ENCODE measurements at regions not wholly inside any gene's neighbourhood (a gene's known extent, or its start where the extent isn't known, plus 50 kb on each side); places are given as distances from the start of the nearest gene placed in this dataset.

GRCh38 chr12:69129564-69129963, 109.8 kb upstream of the CPSF6 start:
- no peak for DNase-seq (ENCODE audit: low read depth in 2 of 2)

DNA sequence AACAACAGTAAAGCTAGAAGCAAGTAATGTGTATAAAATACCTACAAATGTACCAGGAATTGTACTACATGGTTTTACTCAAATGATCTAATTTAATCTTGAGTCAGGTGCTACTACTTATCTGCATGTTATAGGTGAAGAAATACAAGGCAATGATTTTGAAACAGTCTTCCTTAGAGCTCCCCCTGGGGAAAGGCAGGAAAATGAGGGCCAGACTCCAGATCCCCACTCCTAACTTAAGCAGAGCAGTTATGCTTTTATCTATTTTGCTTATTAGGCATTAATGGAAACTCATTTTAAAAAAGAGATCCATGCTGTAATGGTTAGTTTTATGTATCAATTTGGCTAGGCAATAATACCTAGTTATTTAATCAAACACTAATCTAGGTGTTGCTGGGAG, 109.3 kb upstream of the CPSF6 start:
- no peak for DNase-seq (ENCODE audit: low read depth in 2 of 2)

- no peak for DNase-seq (ENCODE audit: low read depth in 2 of 2)
Observed at GRCh38 chr12:69131077-69131476, 108.3 kb upstream of the CPSF6 start.

- DNase-seq (ENCODE audit: low read depth in 2 of 2), result no peak
Observed at GRCh38 chr12:69136931-69137613, 102.3 kb upstream of the CPSF6 start.

DNA sequence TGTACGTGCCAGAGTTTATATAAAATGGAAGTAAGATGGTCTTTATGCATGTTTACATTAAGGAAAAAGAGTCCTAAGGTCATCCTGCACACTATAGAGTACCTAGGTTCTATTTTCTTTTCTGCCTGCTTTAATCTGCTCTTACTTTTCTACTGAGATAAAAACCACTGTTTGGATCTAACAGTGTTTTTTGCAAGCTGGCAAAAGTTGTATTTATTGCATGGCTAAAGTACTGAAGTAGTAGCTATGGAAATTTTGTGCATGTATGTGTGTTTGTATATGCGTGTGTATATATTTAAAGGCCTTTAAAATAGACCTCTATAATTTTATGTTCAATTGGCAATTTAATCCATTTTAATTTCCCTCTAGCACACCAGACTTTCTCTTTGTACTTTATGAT, 98.3 kb upstream of the CPSF6 start:
- DNase-seq (ENCODE audit: low read depth in 2 of 2), result no peak

DNA sequence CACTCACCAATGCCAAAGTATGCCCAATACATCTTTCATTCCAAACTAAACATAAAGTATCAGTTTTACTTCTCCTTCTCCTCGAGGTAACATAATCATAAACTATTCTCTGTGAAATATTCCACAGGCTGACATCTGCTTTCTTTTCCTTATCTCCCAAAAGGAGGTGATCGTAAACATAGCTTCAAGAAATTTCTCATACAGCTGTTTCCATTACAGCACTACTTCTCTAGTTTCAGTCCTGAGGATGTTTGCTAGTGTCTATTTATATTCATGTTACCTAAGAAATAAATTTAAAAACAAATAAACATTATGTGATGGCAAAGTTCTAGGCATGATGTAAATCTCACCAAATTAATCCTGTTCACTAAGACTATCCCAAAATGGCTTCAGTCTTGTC, 90.1 kb upstream of the CPSF6 start:
- no peak for DNase-seq (ENCODE audit: low read depth in 2 of 2)

GRCh38 chr12:69150083-69150795, 89.1 kb upstream of the CPSF6 start:
- no peak for DNase-seq (ENCODE audit: low read depth in 2 of 2)

- DNase-seq (ENCODE audit: low read depth in 2 of 2), result no peak
Observed at GRCh38 chr12:69150796-69151127, 88.6 kb upstream of the CPSF6 start.

DNA sequence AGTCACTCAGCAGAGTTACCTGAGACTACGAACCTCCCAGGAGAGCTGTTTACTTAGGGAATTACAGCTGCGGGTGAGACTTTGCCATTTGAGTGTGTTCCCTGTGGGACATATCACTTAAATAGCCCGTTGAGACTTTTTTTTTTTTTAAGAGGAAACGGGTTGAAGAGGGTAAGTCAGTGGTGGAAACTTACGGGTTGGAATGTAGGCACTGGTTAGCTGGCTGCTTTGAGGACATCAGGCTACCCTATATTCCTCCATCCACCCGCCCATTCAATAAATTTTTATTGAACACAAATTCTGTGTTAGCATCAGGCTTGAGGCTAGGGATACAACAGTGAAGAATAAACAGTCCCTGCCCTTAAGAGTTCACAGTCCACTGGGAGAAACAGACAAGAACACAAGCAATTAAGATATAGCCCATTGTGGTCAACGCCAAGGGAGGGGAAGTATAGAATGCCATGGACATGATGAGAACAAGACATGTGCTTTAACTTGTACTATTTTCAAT, 88.1 kb upstream of the CPSF6 start:
- no peak for DNase-seq (ENCODE audit: low read depth in 2 of 2)

GRCh38 chr12:69154585-69155363, 84.6 kb upstream of the CPSF6 start:
- DNase-seq (ENCODE audit: low read depth in 2 of 2), result peak; percentile 65 to 74

- DNase-seq (ENCODE audit: low read depth in 2 of 2), result peak; percentile 92 to 96
Observed at GRCh38 chr12:69157023-69157655, 82.2 kb upstream of the CPSF6 start.

GRCh38 chr12:69161829-69162228, 77.5 kb upstream of the CPSF6 start:
- peak in 1 of 2 donors; percentile 41 for DNase-seq (ENCODE audit: low read depth in 2 of 2)

- no peak for DNase-seq (ENCODE audit: low read depth in 2 of 2)
Observed at GRCh38 chr12:69163681-69164362, 75.5 kb upstream of the CPSF6 start.

GRCh38 chr12:69167648-69168165, 71.7 kb upstream of the CPSF6 start:
- DNase-seq (ENCODE audit: low read depth in 2 of 2), result no peak

- DNase-seq (ENCODE audit: low read depth in 2 of 2), result no peak
Observed at GRCh38 chr12:69168363-69168762, 71.0 kb upstream of the CPSF6 start.

DNA sequence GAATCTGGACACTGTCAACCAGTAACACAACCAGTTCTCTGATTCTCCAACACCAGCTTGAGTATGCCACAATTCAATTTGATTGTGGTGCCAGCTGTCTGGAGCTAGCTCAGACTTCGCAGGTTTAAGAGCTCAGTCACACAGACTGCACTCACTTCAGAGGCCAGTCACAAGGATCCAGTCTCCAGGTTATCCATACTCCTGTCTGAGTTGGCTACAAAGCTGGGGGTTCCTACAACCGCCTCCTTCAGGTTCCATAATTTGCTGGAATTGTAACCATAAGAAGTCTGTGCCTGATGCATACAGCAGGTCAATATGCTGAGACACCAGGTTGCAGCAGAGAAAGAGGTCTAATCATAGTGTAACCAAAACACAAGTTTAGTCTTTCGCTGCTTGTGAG, 70.5 kb upstream of the CPSF6 start:
- no peak for DNase-seq (ENCODE audit: low read depth in 2 of 2)

- no peak for DNase-seq (ENCODE audit: low read depth in 2 of 2)
Observed at GRCh38 chr12:69170293-69170692, 69.1 kb upstream of the CPSF6 start.

GRCh38 chr12:69171881-69172280, 67.5 kb upstream of the CPSF6 start:
- no peak for DNase-seq (ENCODE audit: low read depth in 2 of 2)

GRCh38 chr12:69172491-69172890, 66.9 kb upstream of the CPSF6 start:
- DNase-seq (ENCODE audit: low read depth in 2 of 2), result no peak

- DNase-seq (ENCODE audit: low read depth in 2 of 2), result no peak
Observed at GRCh38 chr12:69173368-69173767, 66.0 kb upstream of the CPSF6 start.

GRCh38 chr12:69179786-69180185, 59.6 kb upstream of the CPSF6 start:
- DNase-seq (ENCODE audit: low read depth in 2 of 2), result no peak

All from stimulated activated CD4-positive, alpha-beta T cell treated with anti-CD3 and anti-CD28 coated beads, Interleukin-4, amount 100 ng/mL, for 48 hours (primary cell).